ENCODE measurements at regions not wholly inside any gene's neighbourhood (a gene's known extent, or its start where the extent isn't known, plus 50 kb on each side); places are given as distances from the start of the nearest gene placed in this dataset.

GRCh38 chr2:220614064-220614463, 958.0 kb downstream of the EPHA4 start:
- DNase-seq, result no peak
- H3K27me3 Mint-ChIP-seq, result no peaks in the 10 kb centered on the region
- H3K9me3 Mint-ChIP-seq, result no peaks in the 10 kb centered on the region
- H3K4me1 Mint-ChIP-seq, result no peaks in the 10 kb centered on the region
- no peak overlapping the region for H3K27ac Mint-ChIP-seq
- H3K4me3 Mint-ChIP-seq, result no peak overlapping the region
- no peaks in the 10 kb centered on the region for H3K36me3 Mint-ChIP-seq
- CTCF ChIA-PET, result no interaction called here

GRCh38 chr2:220619525-220620220, 952.4 kb downstream of the EPHA4 start:
- H3K4me3 Mint-ChIP-seq, result no peak overlapping the region
- H3K9me3 Mint-ChIP-seq, result no peaks in the 10 kb centered on the region
- no peak for DNase-seq
- no peaks in the 10 kb centered on the region for H3K27me3 Mint-ChIP-seq
- CTCF ChIA-PET, result no interaction called here
- H3K27ac Mint-ChIP-seq, result no peak overlapping the region
- no peaks in the 10 kb centered on the region for H3K36me3 Mint-ChIP-seq
- H3K4me1 Mint-ChIP-seq, result no peaks in the 10 kb centered on the region

- H3K4me3 Mint-ChIP-seq, result no peak overlapping the region
- DNase-seq, result no peak
- H3K4me1 Mint-ChIP-seq, result no peaks in the 10 kb centered on the region
- no peak overlapping the region for H3K27ac Mint-ChIP-seq
- no peaks in the 10 kb centered on the region for H3K36me3 Mint-ChIP-seq
- CTCF ChIA-PET, result no interaction called here
- H3K9me3 Mint-ChIP-seq, result no peaks in the 10 kb centered on the region
- H3K27me3 Mint-ChIP-seq, result no peaks in the 10 kb centered on the region
Observed at GRCh38 chr2:220626603-220627002, 945.5 kb downstream of the EPHA4 start.

- DNase-seq, result no peak
- no peak overlapping the region for H3K4me3 Mint-ChIP-seq
- no peaks in the 10 kb centered on the region for H3K4me1 Mint-ChIP-seq
- no peaks in the 10 kb centered on the region for H3K36me3 Mint-ChIP-seq
- H3K9me3 Mint-ChIP-seq, result no peaks in the 10 kb centered on the region
- CTCF ChIA-PET, result no interaction called here
- H3K27me3 Mint-ChIP-seq, result no peaks in the 10 kb centered on the region
- no peak overlapping the region for H3K27ac Mint-ChIP-seq
Observed at GRCh38 chr2:220628252-220628651, 943.9 kb downstream of the EPHA4 start.

GRCh38 chr2:220641137-220641536, 931.0 kb downstream of the EPHA4 start:
- DNase-seq, result no peak
- H3K36me3 Mint-ChIP-seq, result no peaks in the 10 kb centered on the region
- no peak overlapping the region for H3K4me3 Mint-ChIP-seq
- CTCF ChIA-PET, result no interaction called here
- H3K27me3 Mint-ChIP-seq, result no peaks in the 10 kb centered on the region
- peaks cover 2% of the 10 kb centered on the region for H3K9me3 Mint-ChIP-seq
- H3K4me1 Mint-ChIP-seq, result peaks cover 14% of the 10 kb centered on the region
- H3K27ac Mint-ChIP-seq, result no peak overlapping the region

- peaks cover 24% of the 10 kb centered on the region for H3K4me1 Mint-ChIP-seq
- CTCF ChIA-PET, result no interaction called here
- H3K27ac Mint-ChIP-seq, result peak overlapping the region; percentile 49
- no peak overlapping the region for H3K4me3 Mint-ChIP-seq
- no peaks in the 10 kb centered on the region for H3K27me3 Mint-ChIP-seq
- H3K9me3 Mint-ChIP-seq, result no peaks in the 10 kb centered on the region
- no peaks in the 10 kb centered on the region for H3K36me3 Mint-ChIP-seq
- DNase-seq, result no peak
Observed at GRCh38 chr2:220646424-220646823, 925.7 kb downstream of the EPHA4 start.

- no peaks in the 10 kb centered on the region for H3K36me3 Mint-ChIP-seq
- no peak overlapping the region for H3K4me3 Mint-ChIP-seq
- CTCF ChIA-PET, result no interaction called here
- peaks cover 19% of the 10 kb centered on the region for H3K4me1 Mint-ChIP-seq
- H3K27ac Mint-ChIP-seq, result no peak overlapping the region
- no peak for DNase-seq
- no peaks in the 10 kb centered on the region for H3K27me3 Mint-ChIP-seq
- H3K9me3 Mint-ChIP-seq, result no peaks in the 10 kb centered on the region
Observed at GRCh38 chr2:220648628-220649027, 923.5 kb downstream of the EPHA4 start.

GRCh38 chr2:220653776-220654175, 918.3 kb downstream of the EPHA4 start:
- no peak for DNase-seq
- CTCF ChIA-PET, result no interaction called here
- Mint-ChIP-seq H3K4me3 (no peak overlapping the region), H3K27ac (no peak overlapping the region), H3K27me3 (no peaks in the 10 kb centered on the region), H3K4me1 (no peaks in the 10 kb centered on the region), H3K36me3 (no peaks in the 10 kb centered on the region), H3K9me3 (no peaks in the 10 kb centered on the region)

GRCh38 chr2:220654322-220654721, 917.8 kb downstream of the EPHA4 start:
- DNase-seq, result no peak
- H3K9me3 Mint-ChIP-seq, result no peaks in the 10 kb centered on the region
- H3K4me1 Mint-ChIP-seq, result no peaks in the 10 kb centered on the region
- CTCF ChIA-PET, result no interaction called here
- H3K4me3 Mint-ChIP-seq, result no peak overlapping the region
- no peaks in the 10 kb centered on the region for H3K27me3 Mint-ChIP-seq
- no peak overlapping the region for H3K27ac Mint-ChIP-seq
- H3K36me3 Mint-ChIP-seq, result no peaks in the 10 kb centered on the region

- no peak overlapping the region for H3K4me3 Mint-ChIP-seq
- no peak for DNase-seq
- H3K36me3 Mint-ChIP-seq, result no peaks in the 10 kb centered on the region
- H3K27me3 Mint-ChIP-seq, result no peaks in the 10 kb centered on the region
- H3K27ac Mint-ChIP-seq, result no peak overlapping the region
- CTCF ChIA-PET, result no interaction called here
- H3K4me1 Mint-ChIP-seq, result no peaks in the 10 kb centered on the region
- H3K9me3 Mint-ChIP-seq, result no peaks in the 10 kb centered on the region
Observed at GRCh38 chr2:220660277-220661145, 911.6 kb downstream of the EPHA4 start.

- Mint-ChIP-seq H3K4me3 (no peak overlapping the region), H3K4me1 (no peaks in the 10 kb centered on the region), H3K27me3 (no peaks in the 10 kb centered on the region), H3K9me3 (no peaks in the 10 kb centered on the region), H3K36me3 (no peaks in the 10 kb centered on the region), H3K27ac (no peak overlapping the region)
- CTCF ChIA-PET, result no interaction called here
- no peak for DNase-seq
Observed at GRCh38 chr2:220662431-220662830, 909.7 kb downstream of the EPHA4 start.

- CTCF ChIA-PET, result no interaction called here
- no peaks in the 10 kb centered on the region for H3K27me3 Mint-ChIP-seq
- DNase-seq, result no peak
- no peak overlapping the region for H3K4me3 Mint-ChIP-seq
- no peaks in the 10 kb centered on the region for H3K9me3 Mint-ChIP-seq
- no peaks in the 10 kb centered on the region for H3K4me1 Mint-ChIP-seq
- no peaks in the 10 kb centered on the region for H3K36me3 Mint-ChIP-seq
- H3K27ac Mint-ChIP-seq, result no peak overlapping the region
Observed at GRCh38 chr2:220663065-220663464, 909.0 kb downstream of the EPHA4 start.

GRCh38 chr2:220664272-220665107, 907.6 kb downstream of the EPHA4 start:
- Mint-ChIP-seq H3K27me3 (no peaks in the 10 kb centered on the region), H3K36me3 (no peaks in the 10 kb centered on the region), H3K9me3 (no peaks in the 10 kb centered on the region), H3K27ac (no peak overlapping the region), H3K4me1 (no peaks in the 10 kb centered on the region), H3K4me3 (no peak overlapping the region)
- no peak for DNase-seq
- CTCF ChIA-PET, result no interaction called here

GRCh38 chr2:220665108-220665471, 907.0 kb downstream of the EPHA4 start:
- no peaks in the 10 kb centered on the region for H3K27me3 Mint-ChIP-seq
- DNase-seq, result no peak

More at GRCh38 chr2:220665108-220665471, 907.0 kb downstream of the EPHA4 start:
- Mint-ChIP-seq H3K27ac (no peak overlapping the region), H3K9me3 (no peaks in the 10 kb centered on the region), H3K4me1 (no peaks in the 10 kb centered on the region), H3K4me3 (no peak overlapping the region), H3K36me3 (no peaks in the 10 kb centered on the region)
- CTCF ChIA-PET, result no interaction called here
